ENCODE measurements at regions not wholly inside any gene's neighbourhood (a gene's known extent, or its start where the extent isn't known, plus 50 kb on each side); places are given as distances from the start of the nearest gene placed in this dataset.

DNA sequence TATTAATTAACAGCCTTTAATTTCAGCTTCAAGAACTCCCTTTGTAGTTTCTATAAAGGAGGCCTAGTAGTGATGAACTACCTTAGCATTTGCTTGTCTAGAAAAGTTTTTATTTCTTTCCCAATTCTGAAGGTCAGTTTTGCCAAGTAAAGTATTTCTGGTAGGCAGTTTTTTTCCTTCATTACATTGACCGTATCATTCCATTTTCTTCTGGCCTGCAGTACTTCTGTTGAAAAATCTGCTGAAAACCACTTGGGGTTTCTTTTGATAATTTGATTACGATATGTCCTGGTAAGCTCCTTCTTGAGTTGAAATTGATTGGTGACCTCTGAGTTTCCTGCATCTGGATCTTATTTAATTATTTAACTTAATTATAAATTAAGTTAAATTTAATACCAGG lies 691.8 kb downstream of the TSN start:
- no peak for DNase-seq

DNA sequence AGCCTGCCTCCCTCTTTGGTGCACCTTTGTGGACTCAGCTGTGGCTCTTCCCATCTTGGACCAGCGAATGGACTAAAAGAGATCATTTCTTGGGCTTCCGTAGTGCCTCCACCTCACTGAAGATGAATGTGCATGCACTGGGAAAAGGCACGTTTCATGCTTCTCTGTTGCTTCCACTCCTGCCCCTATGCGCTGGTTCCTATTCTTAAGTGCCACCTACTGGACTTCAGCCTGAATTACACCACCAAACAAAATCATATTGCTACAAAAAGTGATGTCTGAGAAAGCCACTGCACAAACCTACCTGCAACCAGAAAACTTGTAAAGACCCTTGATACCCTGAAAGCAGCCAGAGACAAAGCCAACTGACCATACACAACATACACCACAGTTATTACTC lies 695.6 kb downstream of the TSN start:
- DNase-seq, result no peak

DNA sequence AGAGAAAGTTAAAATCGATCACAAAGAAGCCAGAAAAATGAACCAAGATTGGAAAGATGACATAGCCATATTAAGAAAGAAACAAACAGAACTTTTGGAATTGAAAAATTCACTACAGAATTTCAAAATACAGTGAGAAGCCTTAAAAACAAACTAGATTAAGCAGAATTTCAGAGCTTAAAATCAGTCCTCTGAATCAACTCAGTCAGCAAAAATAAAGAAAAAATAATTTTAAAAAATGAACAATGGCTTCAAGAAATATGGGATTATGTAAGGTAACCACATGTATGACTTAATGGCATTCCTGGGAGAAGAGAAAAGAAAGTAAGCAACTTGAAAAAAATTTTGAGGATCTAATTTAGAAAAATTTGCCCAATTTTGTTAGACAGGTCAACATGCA lies 696.2 kb downstream of the TSN start:
- no peak for DNase-seq

DNA sequence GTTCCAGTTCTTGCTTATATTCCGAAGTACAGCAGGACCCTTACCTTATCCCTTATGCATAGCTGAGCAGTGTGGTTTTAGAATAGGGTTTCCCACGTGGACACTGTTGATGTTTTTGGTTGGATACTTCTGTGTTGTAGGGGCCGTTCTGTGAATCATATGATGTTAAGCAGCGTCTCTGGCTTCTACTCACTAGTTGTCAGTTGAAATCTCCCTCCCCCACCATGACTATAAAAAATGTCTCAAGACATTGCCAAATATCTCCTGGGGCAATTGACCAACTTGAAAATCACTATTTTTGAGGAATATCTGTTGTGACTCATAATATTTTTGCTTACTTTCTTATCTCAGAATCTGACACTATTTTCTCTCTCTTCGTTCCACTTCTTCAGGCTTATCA lies 713.7 kb downstream of the TSN start:
- no peak for DNase-seq

DNA sequence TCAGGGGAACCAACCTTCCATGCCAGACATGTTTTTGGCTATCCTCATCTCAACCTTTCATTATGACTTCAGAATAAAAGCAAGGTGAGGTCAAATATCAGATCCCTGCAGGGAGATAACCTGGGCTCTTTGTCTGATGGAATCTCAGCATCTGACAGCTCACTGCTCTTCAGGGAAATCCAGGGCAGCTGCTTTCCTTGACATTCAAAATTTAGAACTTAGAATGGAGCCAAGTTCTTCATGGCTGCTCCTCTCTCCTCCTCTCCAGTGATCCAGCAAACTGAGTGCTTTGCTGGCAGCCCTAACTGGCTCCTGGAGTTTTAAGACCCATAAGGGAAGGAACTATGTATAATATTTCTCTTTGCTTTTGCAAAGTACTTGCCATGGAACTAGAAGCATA lies 716.3 kb downstream of the TSN start:
- no peak for DNase-seq

DNA sequence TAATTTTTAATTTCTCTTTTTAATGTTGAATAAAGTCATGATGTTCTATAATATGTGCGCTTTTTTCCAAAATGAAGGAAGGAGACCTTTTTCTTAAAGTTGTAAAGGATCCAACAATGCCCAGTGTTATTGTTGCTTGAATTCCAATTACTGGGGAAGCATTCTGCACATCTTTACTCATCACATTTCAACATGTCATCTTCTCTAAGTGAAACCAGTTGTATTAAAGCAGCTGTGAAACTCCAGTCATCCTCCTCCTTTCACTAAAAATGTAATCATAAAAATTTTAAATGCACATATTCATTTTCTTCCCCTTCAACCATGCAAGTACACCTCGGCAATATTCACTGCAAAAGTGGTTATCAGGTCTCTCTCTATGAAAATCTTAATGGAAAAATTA lies 722.7 kb downstream of the TSN start:
- DNase-seq, result no peak

DNA sequence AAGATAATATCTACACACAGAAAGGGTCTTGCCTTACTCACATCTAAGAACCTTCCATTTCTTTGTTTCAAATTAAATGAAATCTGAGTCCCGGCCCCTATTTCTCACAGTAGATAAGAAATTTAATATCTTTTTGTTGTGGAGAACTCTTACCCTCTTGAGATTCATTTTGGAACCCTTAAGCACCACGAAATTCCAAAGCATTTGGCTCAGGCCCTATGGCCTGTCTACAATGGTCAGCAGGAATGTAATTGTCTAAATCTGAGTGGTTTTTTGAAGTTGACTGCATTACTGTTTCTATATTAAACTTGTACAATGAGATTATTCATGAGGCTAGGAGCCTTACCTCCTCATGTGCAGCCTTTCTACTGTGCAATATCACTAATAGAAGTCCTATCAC lies 723.3 kb downstream of the TSN start:
- DNase-seq, result no peak

DNA sequence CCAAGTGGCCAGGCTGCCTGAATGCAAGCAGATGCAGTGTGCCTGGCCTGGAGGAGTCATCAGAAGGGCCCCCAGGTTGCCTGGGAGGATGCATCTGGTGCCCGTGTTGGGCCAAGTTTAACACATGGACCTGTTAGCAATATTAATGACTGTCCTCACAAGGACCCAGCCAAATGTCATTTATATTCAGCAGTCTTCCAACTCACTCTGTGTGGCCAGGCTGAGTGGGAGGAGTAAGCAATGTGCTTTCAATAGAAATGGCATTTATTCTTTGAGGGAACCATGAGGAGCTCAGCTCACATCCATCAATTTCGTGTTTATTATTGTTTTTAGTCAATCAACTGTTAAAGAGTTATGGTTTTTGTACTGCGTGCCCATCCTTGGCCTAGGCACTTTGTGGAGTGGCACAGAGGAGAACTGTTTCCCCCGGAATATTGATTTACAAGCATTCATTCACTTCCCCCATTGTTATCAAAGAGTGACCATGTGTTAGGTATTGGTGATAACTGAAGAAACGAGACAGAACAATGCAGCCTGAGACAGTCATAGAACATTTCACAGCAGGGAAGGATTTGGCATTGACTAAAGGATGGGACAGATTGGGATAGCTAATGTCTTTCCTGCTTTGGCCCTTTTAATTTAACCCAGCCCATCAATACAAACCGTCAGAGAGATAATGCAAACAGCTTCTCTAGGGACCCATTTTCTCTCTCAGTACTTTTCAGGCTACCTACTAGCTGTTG lies 725.2 kb downstream of the TSN start:
- DNase-seq, result no peak

DNA sequence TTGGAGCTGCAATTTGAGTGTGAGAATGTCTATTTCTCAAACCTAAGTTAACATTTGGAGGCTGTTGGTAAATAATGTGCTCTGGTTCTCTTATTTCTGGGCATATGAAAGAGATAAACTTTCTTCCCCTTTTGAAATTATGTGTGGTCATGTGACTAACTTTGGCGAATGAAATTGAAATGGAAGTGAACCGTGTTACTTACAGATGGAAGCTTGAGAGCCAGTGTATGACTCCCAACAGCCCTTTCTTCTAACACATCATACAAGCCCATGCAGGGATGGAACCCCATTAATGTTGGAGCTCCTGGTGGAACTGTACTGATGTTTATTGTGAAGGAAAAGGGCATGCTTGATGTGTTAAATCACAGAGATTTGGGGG lies 725.8 kb downstream of the TSN start:
- no peak for DNase-seq

DNA sequence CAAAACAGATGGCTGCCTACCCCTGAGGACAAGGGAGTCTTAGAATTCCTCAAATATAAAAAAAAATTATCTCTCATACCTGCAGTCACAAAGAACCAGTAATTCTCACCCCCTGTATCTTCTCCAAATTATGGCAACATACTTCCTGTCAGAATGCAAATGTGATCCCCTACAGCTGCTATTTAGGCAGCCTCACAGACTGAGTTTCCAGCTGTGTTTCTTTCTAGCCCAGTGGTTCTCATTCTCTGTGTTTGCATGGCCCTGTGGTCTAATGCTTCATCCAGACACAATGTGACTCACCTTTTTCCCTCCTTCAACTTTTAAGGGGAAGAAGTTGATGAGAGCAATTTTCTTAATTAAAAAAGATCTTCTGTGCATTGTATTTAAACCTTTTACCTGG lies 726.3 kb downstream of the TSN start:
- no peak for DNase-seq

DNA sequence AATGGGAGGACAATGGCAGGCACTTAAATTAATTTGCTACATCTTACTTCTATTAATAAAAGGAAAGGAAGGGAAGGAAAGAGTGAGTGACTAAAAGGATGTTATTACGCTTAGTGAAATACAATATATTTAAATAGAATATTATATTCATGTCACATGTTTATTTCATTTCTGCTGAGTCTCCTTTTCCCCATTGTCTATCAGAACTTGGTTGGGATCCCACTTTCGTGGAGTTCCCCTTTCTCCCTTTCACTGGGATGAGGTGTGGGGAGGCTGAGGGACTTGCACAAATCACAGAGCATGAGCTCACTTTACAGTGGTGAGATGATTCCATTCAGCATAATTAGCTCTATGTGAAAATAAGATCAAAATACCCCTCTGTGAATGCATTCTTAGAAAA lies 730.6 kb downstream of the TSN start:
- no peak for DNase-seq

DNA sequence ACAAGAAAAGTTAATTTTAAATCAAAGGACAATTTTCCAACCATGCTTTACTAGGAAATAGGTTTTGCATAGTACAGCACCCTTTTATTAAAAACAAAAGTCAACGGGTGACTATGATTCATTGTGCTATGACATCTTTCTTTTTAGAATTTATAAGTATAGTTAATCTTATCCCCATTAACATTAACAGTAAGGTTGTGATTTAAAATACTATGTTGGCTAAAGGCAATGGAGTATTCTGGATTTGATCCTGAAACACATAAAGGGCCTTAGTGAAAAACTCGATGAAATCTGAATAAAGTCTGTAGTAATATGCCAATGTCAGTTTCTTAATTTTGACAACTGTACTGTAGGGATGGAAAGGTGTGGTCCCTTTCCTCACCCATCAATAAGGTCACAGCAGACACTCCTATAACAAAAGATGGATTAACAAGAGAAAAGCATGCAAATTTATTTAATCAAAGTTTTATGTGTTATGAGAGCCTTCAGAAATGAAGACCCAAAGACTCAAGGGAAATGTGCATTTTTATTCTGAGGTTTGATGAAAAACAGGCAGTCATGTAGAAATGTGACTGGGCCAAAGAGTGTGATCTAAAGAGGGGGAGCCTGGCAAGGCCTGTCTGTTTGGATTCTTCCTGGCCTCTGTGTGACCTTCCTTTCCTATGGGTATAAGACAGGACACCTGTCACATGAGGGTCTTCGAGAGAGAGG lies 731.4 kb downstream of the TSN start:
- DNase-seq, result no peak

DNA sequence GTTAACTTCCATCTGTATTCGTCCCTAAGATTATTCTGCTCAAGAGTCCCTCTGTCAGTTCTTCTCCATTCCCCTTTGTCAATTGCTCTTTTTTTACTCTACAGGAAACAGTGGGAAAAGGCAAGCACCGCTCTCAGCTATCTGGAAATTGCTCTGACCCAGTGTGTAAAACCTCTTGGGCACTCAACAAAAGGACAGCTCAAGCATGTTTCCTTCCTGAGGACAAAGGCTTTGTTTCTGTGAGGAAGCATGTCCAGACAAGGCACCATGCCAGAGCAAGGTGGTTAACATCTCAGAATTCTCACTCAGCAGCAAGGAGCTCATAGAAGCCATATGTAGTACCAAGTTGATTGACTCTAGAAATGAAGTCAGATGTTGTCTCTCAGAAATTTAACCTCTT lies 735.6 kb downstream of the TSN start:
- no peak for DNase-seq

DNA sequence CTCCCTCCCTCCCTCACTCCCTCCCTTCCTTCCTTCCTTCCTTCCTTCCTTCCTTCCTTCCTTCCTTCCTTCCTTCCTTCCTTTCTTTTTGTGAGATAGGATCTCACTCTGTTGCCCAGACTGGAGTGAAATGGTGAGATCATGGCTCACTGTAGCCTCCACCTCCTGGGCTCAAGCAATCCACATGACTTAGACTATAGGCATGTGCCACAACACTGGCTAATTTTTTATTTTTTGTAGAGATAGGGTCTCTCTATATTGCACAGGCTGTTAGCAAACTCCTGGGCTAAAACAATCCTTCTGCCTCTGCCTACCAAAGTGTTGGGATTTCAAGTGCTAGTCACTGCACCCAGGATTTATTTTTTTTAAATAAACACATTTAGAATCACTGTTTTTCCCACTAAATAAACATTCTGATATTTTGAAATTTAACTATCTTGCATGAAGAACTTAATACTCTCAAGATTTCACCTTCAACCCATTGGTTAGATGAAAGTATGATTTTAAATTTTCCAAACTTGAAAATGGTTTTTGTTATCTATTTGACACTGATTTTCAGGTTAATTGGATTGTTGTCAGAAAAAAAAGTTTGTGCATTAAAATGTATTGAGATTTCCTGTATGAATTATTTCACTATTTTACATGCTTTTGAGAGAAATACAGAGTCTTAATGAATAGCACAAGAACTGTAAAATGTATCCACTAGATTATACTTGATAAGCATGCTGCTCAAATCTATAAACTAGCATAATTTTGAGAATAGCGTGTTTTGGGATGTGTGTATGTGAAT lies 745.1 kb downstream of the TSN start:
- no peak for DNase-seq

DNA sequence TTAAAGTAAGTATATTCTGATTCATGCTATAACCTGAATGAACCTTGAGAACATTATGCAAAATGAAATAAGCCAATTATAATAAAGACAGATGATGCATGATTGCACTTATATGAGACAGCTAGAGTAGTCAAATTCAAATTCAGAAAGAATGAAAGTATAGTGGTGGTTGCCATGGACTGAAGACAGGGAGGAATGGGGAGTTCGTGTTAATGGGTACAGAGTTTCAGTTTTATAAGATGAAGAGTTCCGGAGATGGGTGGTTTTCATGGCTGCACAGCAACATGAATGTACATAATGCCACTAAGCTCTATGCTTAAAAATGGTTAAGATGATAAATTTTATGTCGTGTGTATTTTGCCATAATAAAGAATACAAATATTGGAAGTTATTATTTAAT lies 751.2 kb downstream of the TSN start:
- DNase-seq, result no peak

DNA sequence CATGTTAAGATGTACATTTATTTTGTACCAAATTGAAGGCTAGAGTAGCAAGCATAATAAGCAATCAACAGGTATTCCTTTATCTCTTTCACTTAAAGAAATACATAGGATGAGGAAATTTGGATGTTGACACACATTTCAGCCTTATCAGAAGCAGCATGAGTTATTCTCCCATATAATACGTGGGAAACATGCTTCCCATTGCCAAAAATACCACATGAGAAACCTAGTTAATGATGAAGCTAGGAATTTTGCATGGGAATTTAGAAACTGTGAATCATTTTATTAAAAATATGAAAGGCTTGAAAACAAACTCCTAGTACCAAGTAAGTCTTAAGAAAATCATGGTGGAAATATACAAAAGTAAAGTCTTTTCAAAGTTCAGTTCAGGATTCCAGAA lies 751.8 kb downstream of the TSN start:
- no peak for DNase-seq

DNA sequence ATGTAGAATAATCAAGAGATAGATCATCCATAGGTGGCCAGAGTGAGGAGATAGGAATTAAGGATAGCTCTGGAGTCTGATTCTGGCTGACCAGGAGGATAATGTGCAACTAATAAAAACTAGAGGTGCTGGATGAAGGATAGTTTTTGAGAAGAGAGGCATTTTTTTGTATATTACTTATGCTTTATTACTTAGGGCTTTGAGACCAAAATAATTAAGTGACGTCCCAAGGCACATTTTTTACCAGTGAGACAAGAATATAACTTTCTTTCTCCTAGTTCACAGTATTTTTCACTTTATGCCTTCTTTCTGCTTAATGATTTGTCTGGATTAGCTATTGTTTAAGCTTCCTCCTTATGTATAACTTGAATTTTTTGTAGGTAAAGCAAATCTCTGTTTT lies 756.6 kb downstream of the TSN start:
- no peak for DNase-seq

DNA sequence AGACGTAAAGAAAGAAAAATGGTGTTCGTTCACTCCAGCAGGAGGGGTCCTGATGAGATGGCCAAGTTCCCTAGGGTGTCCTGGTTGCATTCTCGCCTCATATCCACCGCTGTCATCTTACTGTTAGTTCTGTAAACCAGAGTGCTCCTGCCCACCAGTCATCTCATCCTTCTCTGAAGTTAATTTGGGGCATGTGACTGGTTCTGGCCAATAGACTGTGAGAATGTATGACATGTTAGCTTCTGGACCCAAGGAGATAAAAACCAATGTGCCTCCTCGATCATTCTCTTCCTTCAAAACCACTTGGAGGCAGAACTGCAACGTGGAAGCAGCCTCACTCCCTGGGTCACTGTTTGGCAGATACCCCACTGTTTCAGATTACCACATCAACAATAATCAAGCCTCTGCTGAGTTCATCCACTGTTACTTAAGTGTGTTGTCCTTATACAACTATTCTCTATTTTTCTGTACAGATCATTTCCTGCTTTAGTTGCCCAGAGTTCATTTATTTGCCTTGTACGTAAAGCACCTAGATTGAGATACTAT lies 759.1 kb downstream of the TSN start:
- no peak for DNase-seq

DNA sequence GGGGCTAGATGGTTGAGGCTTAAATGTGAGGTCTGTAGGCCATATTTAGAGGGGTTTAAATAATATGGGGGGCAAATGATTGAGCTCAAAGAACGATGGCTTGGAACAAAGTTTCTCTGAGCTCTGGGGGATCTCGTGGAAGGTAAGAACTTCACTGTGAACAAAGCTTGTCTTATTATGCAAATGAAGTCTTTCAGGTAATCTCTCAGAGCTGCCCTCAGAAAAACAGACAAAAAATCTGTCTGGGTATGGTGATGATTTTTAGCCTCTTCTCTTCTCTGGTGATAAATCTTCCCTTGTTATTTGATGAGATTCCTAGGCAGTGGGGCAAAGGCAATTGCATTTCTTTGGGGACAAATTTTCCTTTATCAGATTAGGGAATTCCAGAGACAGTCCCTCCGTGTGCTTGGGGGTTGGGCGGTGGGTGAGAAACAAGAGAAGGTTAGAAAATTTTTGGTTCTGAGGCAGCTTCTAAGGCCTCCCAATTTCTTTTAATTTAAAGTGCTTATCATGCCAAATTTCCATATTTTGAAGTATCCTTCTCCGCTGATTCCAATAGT lies 760.4 kb downstream of the TSN start:
- no peak for DNase-seq

DNA sequence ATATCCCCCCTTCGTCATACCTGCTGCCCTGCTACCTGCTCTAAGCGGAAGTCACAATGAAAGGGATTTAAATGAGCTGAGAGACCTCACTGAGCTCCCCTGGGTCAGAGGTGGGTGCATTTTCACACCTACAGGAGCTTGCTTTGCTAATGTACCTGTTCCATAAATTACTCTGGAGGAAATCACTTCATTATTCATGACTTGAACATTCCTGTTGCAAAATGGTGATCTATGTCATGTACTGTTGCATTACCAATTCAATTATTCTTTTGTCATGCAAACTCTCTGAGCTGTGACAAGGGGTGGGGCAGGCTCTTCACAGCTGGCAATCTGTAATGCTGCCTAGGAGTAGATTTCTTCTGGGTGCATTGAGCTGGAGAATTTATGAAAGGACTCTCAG lies 761.3 kb downstream of the TSN start:
- DNase-seq, result no peak

DNA sequence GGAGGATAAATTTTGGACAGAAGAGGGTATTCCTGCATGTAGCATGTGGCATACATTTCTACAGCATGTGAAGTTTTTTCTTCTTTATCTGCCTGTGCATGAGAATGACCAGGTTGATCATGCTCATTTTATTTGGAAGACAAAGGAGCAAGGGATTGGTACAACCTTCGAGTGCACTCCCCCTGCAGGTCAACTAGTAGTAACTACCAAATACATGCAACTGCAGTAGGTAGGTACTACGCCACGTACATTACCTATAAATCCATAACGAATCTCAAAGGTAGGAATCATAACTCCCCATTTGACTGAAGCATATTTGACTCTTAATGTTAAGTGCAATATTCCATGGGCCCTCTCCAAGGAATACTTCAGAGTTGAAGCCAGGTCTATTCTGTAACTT lies 763.9 kb downstream of the TSN start:
- DNase-seq, result no peak

DNA sequence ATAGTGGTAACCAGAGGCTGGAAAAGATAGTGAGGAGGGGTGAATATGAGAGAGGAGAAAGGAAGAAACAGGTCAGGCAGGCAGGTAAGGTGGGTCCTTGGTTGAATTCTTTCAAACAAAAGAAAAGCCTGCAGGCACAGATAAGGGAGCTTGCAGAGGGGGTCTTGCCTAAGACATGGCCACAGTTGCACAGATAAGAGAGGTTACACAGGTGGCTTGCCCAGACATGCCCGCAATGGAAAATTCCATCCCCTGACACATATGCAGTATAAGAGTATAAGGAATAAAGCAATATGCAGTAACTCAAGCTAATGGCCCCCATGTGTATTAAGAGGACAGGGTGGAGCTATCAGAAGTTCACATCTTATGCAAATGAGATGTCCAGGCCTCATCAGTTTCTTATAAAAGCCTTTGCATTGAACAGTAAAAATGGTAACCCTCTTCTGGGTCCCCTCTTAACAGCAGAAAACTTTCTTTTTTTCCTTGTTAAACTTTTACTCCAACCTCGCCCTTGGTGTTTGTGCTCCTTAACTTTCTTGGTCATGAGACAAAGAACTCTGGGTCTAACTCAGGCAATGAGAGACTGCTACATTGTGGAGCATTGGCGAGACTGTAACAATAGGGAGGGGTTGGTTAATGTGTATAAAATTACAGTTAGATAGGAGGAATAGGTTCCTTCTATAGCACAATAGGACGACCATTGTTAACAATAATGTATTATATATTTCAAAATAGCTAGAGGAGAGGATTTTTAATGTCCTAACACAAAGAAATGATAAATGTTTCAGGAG lies 764.6 kb downstream of the TSN start:
- no peak for DNase-seq

DNA sequence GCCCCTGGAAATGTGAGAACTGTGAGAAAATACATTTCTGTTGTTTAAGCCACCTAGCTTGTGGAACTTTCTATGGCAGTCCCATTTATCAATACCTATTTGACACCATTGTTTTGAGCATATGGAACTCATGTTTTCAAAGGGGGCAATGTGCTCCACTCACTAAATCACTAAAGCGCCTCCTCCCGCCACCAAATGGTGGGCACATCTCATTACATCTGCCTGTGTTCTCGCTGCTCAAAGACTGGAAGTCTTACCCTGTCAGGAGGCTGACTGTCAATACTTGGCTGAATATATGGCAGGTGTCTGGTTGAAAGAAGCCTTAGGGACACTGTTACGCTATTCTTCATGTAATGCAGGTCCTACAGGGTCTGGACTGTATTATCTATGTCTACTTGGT lies 767.7 kb downstream of the TSN start:
- no peak for DNase-seq
